Transverse colon (tissue), 4 donors: ENCODE measurements at regions not wholly inside any gene's neighbourhood (a gene's known extent, or its start where the extent isn't known, plus 50 kb on each side); places are given as distances from the start of the nearest gene placed in this dataset.

Experiments used
- EP300 ChIP-seq: sonication (generic); formaldehyde crosslinking; IDR thresholded peaks from one replicate; pipeline ENCODE4 v1.6.1; 2017; ENCODE audit warnings: antibody characterized with exemption, low read depth
- POLR2A ChIP-seq: fragments of 450-650 bp; IDR thresholded peaks from one replicate; pipeline ENCODE4 v1.6.1; 2016; ENCODE audit warnings: antibody characterized with exemption, mild to moderate bottlenecking, moderate library complexity
- POLR2AphosphoS5 ChIP-seq, 3 donors: sonication (generic); formaldehyde crosslinking; IDR thresholded peaks; one replicate each; pipeline ENCODE4 v1.6.1; 2016; ENCODE audit warnings: antibody characterized with exemption in 3 of 3
- TF ChIP-seq, protein P1 (sequence below), 5 experiments: fragments of 200-600 bp in 3 of 5; fragments of 450-650 bp in 2 of 5; sonication (generic) in 3 of 5; IDR thresholded peaks; 1 replicate in 2 of 5; 2 replicates in 3 of 5; pipeline ENCODE4 v1.5.1; 2016 to 2017; ENCODE audit warnings: antibody characterized with exemption in 5 of 5, inconsistent platforms in 3 of 5, mild to moderate bottlenecking in 2 of 5, moderate library complexity in 1 of 5

GRCh38 chr22:47288680-47289079 lies 526.2 kb downstream of the TBC1D22A start:
- TF ChIP-seq, protein P1, sequence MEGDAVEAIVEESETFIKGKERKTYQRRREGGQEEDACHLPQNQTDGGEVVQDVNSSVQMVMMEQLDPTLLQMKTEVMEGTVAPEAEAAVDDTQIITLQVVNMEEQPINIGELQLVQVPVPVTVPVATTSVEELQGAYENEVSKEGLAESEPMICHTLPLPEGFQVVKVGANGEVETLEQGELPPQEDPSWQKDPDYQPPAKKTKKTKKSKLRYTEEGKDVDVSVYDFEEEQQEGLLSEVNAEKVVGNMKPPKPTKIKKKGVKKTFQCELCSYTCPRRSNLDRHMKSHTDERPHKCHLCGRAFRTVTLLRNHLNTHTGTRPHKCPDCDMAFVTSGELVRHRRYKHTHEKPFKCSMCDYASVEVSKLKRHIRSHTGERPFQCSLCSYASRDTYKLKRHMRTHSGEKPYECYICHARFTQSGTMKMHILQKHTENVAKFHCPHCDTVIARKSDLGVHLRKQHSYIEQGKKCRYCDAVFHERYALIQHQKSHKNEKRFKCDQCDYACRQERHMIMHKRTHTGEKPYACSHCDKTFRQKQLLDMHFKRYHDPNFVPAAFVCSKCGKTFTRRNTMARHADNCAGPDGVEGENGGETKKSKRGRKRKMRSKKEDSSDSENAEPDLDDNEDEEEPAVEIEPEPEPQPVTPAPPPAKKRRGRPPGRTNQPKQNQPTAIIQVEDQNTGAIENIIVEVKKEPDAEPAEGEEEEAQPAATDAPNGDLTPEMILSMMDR (IDR thresholded peaks at IDR 0.05): no peak
- TF ChIP-seq POLR2A (no peak), POLR2AphosphoS5 (IDR thresholded peaks at IDR 0.05) (no peak), EP300 (no peak)
